SKM-1 treated with dmso at 0.1 percent for 144 hours (cell line): ENCODE measurements at regions not wholly inside any gene's neighbourhood (a gene's known extent, or its start where the extent isn't known, plus 50 kb on each side); places are given as distances from the start of the nearest gene placed in this dataset.
"Not testable (repeated sequence)": the region's sequence is repeated elsewhere in the genome, so short reads cannot be mapped to it uniquely, and the experiment has no call there.

Experiments used
- DNase-seq: peaks from one replicate; lab custom pipeline; 2025; ENCODE audit not compliant: unreplicated experiment; lab: John Stamatoyannopoulos, UW

DNA sequence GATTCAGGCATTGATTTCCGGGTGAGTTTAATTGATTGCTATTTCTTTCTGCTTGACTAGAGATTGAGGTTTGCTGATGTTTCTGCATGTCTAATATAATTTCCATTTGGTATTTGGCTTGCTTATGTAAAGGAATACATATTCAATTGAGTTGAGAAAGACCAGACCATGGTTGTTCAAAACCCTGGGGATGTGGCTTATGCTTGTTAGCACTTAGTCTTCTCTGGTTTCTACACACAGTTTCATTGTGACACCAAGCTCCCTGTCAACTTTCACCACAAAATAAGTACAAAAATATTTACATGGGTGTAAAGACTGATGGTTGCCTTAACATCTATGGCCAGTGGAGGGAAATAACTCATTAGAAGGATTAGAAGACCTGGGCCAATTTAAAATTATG, 209.6 kb downstream of the CDH26 start:
- DNase-seq: no peak

DNA sequence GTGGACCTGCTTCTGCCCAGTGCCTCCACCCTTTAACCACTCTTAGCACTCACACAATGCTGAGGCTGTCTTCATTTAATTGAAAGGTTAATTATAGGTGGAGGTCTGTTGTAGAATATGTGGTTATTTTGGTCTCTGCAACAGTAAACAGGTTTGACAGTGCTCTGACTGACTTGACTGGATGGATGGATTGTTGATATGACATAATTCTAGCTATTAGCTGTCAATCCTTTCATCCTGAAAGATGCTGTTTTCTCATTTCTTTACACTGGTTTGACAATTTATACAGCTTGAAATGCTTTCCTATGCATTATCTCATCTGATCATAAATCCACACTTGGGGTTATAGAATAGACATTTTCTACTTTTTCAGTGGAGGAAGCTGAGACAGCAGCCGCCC, 210.7 kb downstream of the CDH26 start:
- no peak for DNase-seq

DNA sequence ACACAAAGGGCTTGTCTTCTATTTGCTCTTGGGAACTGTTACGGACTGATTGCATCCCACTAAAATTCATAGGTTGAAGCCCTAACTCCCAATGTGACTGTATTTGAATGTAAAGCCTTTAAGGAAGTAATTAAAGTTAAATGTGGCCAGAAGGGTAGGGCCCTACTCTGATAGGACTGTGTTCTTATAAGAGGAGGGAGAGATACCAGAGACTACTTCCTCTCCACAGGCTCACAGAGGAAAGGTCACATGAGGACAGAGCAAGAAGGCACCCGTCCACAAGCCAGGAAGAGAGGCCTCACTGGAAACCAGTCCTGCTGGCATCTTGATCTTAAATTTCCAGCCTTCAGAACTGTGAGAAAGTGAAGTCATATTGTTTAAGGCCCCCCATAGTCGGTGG, 211.9 kb downstream of the CDH26 start:
- peak; percentile 37 for DNase-seq

DNA sequence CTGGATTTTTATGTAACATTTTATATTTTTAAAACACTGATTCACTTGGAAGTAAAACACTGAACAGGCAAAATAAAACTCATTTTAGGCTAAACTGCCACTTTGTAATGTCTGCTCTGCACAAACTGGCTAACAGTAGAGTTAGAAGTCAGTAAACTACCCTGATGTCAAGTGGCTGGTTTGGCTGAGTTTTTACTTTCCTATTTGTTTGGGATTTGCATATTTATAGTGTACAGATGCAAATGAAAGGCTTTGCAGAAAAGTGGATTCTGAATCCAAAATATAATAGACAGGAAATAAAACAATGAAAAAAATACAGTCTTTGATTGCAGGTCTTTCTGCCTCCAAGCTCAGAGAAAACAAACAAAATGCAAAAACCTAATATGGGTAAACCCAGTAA, 213.1 kb downstream of the CDH26 start:
- no peak for DNase-seq

DNA sequence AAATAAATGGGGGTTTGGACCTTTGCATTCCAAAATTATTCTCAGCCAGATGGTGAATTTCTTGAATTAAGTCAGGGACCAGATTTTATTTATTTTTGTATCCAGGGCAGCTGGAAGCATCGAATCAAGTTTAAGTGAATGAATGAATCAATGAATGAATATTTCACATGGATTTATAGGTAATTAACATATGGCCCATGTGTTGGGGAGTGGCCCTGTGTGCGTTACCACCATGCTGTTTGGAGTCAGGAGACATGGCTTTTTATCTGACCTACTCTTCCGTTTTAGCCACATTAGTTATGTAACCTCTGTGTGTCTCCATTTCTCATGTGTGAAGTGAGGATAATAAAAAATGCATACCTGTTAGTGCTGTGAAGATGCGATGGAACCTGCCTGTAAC, 213.5 kb downstream of the CDH26 start:
- DNase-seq: no peak

DNA sequence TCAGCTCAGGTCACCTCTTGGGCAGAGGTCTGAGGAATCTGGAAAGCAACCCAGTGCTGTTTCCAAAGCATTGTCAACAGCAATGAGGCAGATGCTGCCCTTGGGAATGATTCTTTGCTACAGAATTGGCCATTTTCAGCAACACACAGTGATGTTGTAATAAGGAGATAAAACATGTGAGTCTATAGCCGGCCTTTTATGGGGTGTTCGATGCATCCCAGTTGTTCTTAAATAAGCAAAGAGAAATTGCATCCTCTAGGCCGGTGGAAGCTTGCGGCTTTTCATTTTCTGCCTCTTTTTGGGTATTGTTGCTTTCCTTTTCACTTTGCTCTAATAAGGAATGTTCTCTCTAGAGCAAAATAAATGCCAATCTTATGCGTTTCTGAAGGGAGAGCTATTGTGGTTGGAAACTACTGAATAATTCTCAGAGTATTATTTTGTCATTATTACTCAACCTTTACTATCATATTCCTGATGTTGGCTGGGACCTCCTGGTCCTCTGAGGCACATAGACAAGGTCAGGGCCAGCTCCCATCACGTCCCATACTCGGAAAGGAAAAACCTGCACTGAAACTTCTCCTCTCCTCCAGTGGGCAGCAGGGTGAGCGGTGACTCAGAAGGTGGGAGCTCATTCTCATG, 214.2 kb downstream of the CDH26 start:
- DNase-seq: no peak

DNA sequence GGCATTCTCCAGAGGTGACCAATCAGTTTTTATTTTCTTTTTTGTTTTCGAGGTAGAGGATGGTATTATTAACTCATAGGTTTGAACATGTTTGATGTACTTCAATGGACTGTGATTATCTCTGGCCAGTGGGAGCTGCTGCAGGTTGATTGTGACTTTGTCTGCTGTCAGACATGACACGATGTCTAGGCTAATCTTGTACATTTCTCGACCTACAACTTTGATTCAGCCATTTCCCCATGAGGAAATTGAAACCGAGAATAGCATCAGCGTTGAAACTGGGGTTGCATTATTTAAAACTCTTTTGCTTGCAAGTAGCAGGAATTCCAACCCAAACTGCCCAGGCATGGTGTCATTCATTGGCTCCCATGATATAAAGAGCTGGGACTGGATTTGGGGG, 218.9 kb downstream of the CDH26 start:
- DNase-seq: no peak

DNA sequence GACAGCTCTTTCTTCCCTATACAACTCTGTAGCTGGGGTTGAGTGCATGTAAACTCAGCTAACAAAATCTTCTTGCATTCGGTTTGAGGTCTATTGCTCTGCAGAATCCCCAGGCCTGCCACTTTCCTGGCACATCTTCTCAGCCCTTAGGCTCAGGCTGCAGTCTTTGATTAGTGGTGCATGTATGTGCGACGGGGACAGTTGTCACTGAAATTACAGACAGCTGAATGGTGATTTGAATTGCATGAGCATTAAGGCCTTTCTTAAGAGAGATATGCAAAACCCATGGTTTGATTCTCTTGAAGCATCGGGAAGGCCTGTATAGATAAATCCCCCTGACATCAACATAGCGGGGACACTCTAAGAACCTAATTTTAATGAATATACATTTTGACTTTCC, 222.8 kb downstream of the CDH26 start:
- DNase-seq: no peak

DNA sequence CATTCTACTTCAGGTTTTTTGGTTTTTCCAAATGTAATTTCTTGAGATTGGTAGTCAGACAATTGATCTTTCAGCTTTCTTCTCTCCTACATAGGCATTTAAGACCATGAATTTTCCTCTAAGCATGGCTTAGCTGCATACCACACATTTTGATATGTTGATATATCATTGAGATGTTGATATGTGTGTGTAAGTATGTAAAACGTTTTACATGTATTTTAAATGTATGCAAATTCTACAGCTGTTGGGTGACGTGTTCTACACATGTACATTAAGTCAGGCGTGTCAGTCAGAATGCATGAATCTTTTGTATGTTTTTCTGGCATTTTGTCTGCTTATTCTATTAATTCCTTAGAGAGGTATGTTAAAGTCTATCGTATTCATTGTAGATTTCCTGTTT, 228.2 kb downstream of the CDH26 start:
- DNase-seq: no peak

DNA sequence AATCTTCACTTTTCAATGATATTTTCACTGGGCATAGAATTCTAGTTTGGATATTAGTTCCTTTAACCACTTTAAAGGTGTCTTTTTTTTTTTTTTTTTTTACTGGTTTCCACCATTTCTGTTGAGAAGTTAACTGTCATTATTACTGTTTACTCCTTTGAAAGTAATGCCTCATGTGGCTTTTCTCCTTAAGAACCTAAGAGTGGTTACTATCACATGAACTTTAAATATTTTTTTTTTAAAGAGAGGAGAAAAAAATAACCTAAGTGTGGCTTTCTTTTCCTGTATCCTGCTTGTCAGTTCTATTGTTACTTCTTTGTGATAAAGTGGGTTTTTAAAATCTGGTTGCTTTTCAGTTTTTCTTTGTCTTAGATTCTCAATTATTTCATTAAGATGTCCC, 229.5 kb downstream of the CDH26 start:
- DNase-seq: no peak

DNA sequence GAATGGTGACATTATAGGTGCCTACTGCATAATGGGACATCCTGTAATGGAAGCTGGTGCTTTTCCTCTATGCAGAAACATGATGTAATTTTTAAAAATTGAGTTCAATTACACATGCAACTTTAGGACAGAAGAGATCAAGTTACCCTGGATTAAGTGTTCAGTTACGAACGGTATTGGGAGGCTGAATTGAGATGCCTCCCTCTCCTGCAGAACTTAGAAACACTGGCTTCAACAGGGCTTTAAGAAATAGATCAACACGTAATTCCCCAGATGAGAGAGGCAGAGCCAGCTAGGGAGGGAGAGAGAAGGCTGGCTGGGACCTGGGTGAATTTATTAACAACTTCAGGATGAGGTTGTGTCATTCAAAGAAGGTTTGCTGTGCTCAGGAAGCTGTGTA, 232.8 kb downstream of the CDH26 start:
- no peak for DNase-seq

DNA sequence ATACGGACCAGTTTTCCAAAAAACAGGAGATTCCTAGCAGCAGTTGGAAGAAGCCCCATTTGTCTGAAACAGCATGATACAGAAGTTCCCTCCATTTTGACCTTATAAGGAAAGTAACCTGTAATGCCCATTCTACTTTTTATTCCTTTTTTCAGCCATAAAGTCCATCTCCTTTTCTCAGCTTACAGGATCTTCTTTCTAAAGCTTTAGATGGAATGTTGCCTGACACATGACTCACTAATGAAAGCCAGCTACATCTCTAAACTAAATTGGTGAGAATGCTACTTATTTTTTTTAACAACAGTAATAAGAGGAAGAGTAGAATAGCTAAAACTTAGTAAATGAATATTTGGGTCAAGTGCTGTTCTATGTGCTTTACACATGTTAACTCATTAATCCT, 234.1 kb downstream of the CDH26 start:
- DNase-seq: no peak

DNA sequence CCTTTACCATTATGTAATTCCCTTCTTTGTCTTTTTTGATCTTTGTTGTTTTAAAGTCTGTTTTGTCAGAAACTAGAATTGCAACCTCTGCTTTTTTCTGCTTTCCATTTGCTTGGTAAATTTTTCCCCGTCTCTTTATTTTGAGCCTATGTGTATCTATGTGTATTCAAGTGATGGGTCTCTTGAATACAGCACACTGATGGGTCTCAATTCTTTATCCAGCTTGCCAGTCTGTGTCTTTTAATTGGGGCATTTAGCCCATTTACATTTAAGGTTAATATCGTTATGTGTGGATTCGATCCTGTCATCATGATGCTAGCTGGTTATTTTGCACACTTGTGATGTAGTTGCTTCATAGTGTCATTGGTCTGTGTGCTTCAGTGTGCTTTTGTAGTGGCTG, 240.9 kb downstream of the CDH26 start:
- DNase-seq: not testable (repeated sequence)

DNA sequence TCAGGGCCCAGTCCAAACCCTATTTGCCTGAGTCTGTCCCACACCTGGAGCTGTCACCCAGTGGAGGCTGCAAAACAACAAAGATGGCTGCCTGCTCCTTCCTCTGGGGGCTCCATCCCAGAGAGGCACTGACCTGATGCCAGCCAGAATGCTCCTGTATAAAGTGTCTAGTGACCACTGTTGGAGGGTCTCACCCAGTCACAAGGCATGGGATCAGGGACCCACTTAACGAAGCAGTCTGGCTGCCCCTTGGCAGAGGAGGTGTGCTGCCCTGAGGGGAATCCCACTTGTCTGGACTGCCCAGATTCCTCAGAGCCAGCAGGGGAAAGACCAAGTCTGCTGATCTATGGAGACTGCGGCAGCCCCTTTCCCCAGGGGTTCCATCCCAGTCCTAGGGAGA, 241.6 kb downstream of the CDH26 start:
- no peak for DNase-seq

DNA sequence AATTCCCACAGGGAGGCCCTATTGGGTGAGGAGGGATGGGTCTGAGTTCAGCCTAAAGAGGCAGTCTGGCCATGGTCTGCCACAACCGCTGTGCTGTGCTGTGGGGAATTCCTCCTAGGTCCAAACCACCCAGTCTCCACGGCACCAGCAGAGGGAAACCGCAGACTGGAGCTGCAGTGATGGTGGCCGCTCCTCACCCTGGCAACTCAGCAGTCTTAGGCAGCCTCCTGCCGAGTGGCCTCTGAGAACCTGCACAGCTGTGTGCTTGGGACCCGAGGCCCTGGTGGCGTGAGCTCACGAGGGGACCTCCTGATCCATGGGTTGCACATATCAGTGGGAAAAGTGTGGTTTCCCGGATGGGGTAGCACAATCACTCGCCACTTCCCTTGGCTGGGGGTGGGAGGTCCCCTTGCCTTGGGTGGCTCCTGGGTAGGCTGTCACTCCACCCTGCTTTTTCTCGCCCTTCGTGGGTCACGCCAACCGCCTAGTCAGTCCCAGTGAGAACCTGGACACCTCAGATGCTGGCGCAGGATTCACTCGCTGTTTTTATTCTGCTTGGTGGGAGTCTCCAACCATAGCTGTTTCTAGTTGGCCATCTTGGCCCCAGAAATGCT, 242.2 kb downstream of the CDH26 start:
- no peak for DNase-seq

DNA sequence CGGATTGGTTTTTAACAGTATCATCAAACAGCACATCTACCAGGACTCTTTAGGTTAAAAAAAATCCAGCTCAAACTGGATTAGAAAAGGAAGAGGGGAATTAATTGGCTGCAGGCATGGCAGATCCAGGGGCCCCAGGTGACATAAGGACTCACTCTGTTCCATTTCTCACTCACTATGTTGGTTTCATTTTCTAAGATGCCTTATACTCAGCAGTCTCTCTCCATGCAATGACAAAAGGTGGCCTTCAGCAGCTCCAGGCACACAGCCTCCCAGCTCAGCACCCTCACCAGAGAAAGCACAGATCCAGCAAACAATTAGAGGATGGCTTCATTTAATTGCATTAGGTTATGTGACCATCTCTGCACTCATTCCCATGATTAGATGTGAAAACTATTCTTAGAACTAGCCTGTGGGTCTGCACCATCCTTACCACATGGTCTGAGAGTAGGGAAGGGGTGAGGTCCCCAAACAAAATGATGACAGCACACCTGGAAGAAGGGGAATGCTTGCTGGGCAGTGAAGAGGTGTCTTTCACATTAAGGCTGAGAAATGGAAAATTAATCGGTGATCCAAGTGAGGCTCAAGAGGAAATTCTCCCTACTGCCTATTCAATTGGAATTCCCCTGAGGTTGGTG, 243.1 kb downstream of the CDH26 start:
- DNase-seq: no peak

DNA sequence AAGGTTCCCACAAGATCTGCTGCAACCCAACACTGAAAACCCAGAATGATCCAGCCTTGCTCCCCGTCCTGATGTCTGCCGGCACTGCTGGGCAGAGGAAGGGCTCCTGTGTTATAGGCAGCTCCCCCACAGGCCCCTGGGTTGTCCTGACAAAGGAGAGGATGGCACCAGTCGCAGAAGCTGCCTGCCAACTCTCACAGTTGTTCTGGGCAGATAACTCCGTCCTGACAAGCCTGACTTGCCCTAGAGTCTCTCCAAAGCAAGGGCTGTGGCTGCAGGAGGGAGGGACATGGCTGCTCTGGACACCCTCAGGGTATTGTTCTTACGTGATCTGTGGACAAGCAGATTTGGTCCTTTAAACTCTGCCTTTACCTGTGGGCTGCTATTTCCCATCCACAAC, 243.8 kb downstream of the CDH26 start:
- no peak for DNase-seq

DNA sequence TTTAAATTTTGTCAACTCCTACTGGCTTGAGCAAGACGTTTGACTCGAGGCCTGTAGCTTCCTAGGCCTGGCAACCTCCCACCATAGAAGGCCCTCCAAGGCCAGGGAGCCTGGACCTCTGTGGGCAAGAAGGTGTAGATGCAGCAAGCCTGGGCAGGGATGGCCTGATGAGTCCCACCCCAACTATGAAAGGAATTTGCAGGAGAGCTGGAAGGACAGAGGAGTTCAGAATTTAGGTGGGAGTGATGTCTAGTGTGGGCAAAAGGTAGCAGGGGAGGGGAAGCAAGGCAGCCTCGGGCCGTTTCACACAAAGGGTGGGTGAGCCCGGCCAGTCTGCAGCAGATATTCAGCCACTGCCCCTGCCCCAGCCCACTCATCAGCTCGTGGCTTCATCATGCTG, 245.2 kb downstream of the CDH26 start:
- no peak for DNase-seq

DNA sequence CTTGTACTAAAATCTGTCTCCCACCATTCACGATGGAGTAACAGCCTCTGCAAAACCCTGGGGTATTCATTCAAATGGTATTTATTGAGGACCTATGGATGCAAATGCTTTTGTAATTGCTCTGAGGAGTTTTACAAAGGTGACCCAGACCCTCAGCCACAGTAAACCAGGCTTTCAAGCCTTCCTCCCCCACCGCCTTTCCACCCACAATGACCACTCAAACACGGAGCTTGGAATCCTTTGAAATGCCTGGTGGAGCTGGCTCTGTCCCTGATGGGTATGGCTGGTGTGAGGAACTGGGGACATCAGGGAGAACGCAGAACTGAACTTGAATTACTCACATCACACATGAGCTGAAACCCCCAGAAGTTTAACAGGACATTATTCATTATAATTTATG, 246.4 kb downstream of the CDH26 start:
- no peak for DNase-seq

DNA sequence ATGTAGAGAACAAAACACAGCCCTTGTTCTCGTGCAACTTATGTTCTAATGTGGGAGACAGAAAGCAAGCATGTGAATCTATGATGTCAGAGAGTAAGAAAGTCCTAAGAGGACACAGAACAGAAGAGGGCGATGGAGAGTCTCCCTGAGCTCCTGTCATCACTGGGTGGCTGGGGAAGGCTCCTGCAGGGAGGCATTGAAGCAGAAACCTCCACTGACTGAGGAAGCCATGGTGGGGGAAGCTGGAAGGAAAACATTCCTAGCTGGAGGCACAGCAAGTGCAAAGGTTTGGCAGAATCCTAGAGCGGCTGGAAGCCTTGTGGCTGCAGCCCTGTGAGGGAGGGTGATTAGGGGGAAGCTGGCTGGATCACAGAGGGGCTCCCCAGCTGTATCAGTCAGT, 248.0 kb downstream of the CDH26 start:
- peak; percentile 81 for DNase-seq

DNA sequence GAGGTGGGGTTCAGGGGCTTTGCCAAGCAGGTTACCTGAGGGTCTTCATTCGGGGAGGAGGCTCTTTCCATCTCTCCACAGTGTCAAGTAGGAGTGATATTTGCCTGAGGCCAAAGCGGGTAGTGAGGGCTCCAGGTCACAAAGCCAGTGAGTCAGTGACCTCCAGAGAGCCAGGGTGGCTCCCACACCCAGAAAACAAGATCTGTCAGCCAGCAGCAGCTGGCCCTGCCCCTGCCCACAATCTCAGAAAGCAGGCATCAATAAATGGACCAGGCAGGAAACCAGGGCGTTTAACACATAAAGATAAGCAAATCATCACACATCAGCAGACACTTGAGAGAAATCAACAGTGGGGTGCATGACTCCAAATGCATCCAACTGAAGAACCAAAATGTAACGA, 250.8 kb downstream of the CDH26 start:
- DNase-seq: no peak

DNA sequence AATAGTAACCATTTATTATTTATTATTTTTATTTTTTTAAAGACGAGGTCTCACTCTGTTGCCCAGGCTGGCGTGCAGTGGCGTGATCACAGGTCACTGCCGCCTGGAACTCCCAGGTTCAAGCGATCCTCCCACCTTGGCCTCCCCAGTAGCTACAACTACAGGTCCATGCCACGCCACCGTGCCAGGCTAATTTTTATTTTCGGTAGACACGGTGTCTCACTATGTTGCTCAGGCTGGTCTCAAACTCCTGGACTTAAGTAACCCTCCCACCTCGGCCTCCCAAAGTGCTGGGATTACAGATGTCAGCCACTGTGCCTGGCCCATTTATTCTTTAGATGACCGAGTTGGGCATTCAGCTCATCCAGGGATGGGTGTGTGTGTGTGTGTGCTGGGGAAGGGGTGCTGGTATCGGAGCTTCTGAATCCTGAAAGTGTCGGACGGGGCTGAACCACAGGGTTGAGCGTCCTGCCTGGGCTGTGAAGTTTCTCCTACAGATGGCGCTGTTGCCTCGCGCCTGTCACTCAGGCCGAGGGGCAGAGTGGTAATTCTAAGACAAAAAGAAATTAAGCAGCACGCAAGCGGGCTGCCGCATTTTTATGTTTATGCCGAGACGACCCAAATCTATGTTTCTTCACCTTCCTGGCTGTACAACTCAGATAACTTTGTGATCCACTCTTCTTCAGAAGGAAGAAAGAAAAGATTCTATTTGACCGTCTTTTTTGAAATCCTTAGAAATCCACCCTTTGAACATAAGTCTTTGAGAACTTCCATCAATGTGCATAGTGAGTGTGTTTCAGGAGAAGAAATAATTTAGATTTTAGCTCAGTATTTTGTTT, 252.8 kb downstream of the CDH26 start:
- peak; percentile 52 for DNase-seq
